ENCODE measurements at regions not wholly inside any gene's neighbourhood (a gene's known extent, or its start where the extent isn't known, plus 50 kb on each side); places are given as distances from the start of the nearest gene placed in this dataset.

- no peak for TF ChIP-seq RAD21 (IDR thresholded peaks at IDR 0.05; ENCODE audit: low read depth)
- TF ChIP-seq CEBPB (IDR thresholded peaks at IDR 0.05), result no peak
- no peak for TF ChIP-seq TEAD4 (IDR thresholded peaks at IDR 0.05)
- TF ChIP-seq NFIC (IDR thresholded peaks at IDR 0.05), result no peak
- no peak for TF ChIP-seq EP300 (IDR thresholded peaks at IDR 0.05; ENCODE audit: borderline replicate concordance)
These were observed 399.2 kb downstream of the EPM2A start for GRCh38 chr6:145336119-145336518.

GRCh38 chr6:145339089-145339488 is 396.2 kb downstream of the EPM2A start:
- TF ChIP-seq TCF12 (IDR thresholded peaks at IDR 0.05; ENCODE audit: low read depth) (no peak), MAX (IDR thresholded peaks at IDR 0.05) (no peak), TEAD4 (IDR thresholded peaks at IDR 0.05) (no peak), RAD21 (IDR thresholded peaks at IDR 0.05; ENCODE audit: low read depth) (no peak), EP300 (IDR thresholded peaks at IDR 0.05; ENCODE audit: borderline replicate concordance) (no peak), NFIC (IDR thresholded peaks at IDR 0.05) (no peak), TAF1 (IDR thresholded peaks at IDR 0.05; ENCODE audit: low read depth) (no peak), CREB1 (IDR thresholded peaks at IDR 0.05; ENCODE audit: low read depth) (no peak), REST (IDR thresholded peaks at IDR 0.05; ENCODE audit: low read depth) (no peak), EGR1 (IDR thresholded peaks at IDR 0.05) (no peak), USF1 (IDR thresholded peaks at IDR 0.05) (no peak), ZBTB7A (IDR thresholded peaks at IDR 0.05; ENCODE audit: low read depth) (no peak), CEBPB (IDR thresholded peaks at IDR 0.05) (no peak)

- no peak for TF ChIP-seq TAF1 (IDR thresholded peaks at IDR 0.05; ENCODE audit: low read depth)
- TF ChIP-seq TCF12 (IDR thresholded peaks at IDR 0.05; ENCODE audit: low read depth), result no peak
- no peak for TF ChIP-seq CEBPB (IDR thresholded peaks at IDR 0.05)
These were observed 395.1 kb downstream of the EPM2A start for GRCh38 chr6:145340256-145340655.

- TF ChIP-seq TCF12 (IDR thresholded peaks at IDR 0.05; ENCODE audit: low read depth) (no peak), YY1 (IDR thresholded peaks at IDR 0.05; ENCODE audit: low read depth) (no peak), NFIC (IDR thresholded peaks at IDR 0.05) (no peak), TAF1 (IDR thresholded peaks at IDR 0.05; ENCODE audit: low read depth) (no peak), CREB1 (IDR thresholded peaks at IDR 0.05; ENCODE audit: low read depth) (no peak), EP300 (IDR thresholded peaks at IDR 0.05; ENCODE audit: borderline replicate concordance) (no peak), EGR1 (IDR thresholded peaks at IDR 0.05) (no peak), REST (IDR thresholded peaks at IDR 0.05; ENCODE audit: low read depth) (no peak), FOXM1 (IDR thresholded peaks at IDR 0.05; ENCODE audit: borderline replicate concordance, low read depth) (no peak), TEAD4 (IDR thresholded peaks at IDR 0.05) (no peak), MAX (IDR thresholded peaks at IDR 0.05) (no peak), USF1 (IDR thresholded peaks at IDR 0.05) (no peak)
These were observed 390.2 kb downstream of the EPM2A start for GRCh38 chr6:145345094-145345493.

GRCh38 chr6:145347216-145347615 is 388.1 kb downstream of the EPM2A start:
- no peak for TF ChIP-seq USF1 (IDR thresholded peaks at IDR 0.05)
- no peak for TF ChIP-seq TEAD4 (IDR thresholded peaks at IDR 0.05)
- TF ChIP-seq TCF12 (IDR thresholded peaks at IDR 0.05; ENCODE audit: low read depth), result no peak
- no peak for TF ChIP-seq ZBTB7A (IDR thresholded peaks at IDR 0.05; ENCODE audit: low read depth)
- TF ChIP-seq TAF1 (IDR thresholded peaks at IDR 0.05; ENCODE audit: low read depth), result no peak
- TF ChIP-seq RAD21 (IDR thresholded peaks at IDR 0.05; ENCODE audit: low read depth), result no peak
- no peak for TF ChIP-seq MAX (IDR thresholded peaks at IDR 0.05)

- TF ChIP-seq TEAD4 (IDR thresholded peaks at IDR 0.05), result no peak
- TF ChIP-seq TCF12 (IDR thresholded peaks at IDR 0.05; ENCODE audit: low read depth), result no peak
- TF ChIP-seq TAF1 (IDR thresholded peaks at IDR 0.05; ENCODE audit: low read depth), result no peak
- no peak for TF ChIP-seq REST (IDR thresholded peaks at IDR 0.05; ENCODE audit: low read depth)
- no peak for TF ChIP-seq MAX (IDR thresholded peaks at IDR 0.05)
- TF ChIP-seq RAD21 (IDR thresholded peaks at IDR 0.05; ENCODE audit: low read depth), result no peak
- TF ChIP-seq CREB1 (IDR thresholded peaks at IDR 0.05; ENCODE audit: low read depth), result no peak
- TF ChIP-seq EGR1 (IDR thresholded peaks at IDR 0.05), result no peak
- no peak for TF ChIP-seq EP300 (IDR thresholded peaks at IDR 0.05; ENCODE audit: borderline replicate concordance)
- no peak for TF ChIP-seq YY1 (IDR thresholded peaks at IDR 0.05; ENCODE audit: low read depth)
- no peak for TF ChIP-seq CEBPB (IDR thresholded peaks at IDR 0.05)
- no peak for TF ChIP-seq FOXM1 (IDR thresholded peaks at IDR 0.05; ENCODE audit: borderline replicate concordance, low read depth)
- no peak for TF ChIP-seq USF1 (IDR thresholded peaks at IDR 0.05)
- no peak for TF ChIP-seq ZBTB7A (IDR thresholded peaks at IDR 0.05; ENCODE audit: low read depth)
- no peak for TF ChIP-seq NFIC (IDR thresholded peaks at IDR 0.05)
These were observed 385.3 kb downstream of the EPM2A start for GRCh38 chr6:145349950-145350510.
